ENCODE measurements at regions not wholly inside any gene's neighbourhood (a gene's known extent, or its start where the extent isn't known, plus 50 kb on each side); places are given as distances from the start of the nearest gene placed in this dataset.

GRCh38 chr7:68414631-68415425 is 1183.4 kb upstream of the AUTS2 start:
- no peak for TF ChIP-seq SIN3A (IDR thresholded peaks at IDR 0.05; ENCODE audit: borderline replicate concordance, insufficient read depth, low read length)
- TF ChIP-seq POLR2AphosphoS5 (IDR thresholded peaks at IDR 0.05; ENCODE audit: low read depth, low read length) = no peak
- no peak for TF ChIP-seq TAF1 (IDR thresholded peaks at IDR 0.05; ENCODE audit: borderline replicate concordance, insufficient read depth, low read length)
- no peak for TF ChIP-seq FOXP2 (optimal IDR thresholded peaks at IDR 0.05; ENCODE audit: borderline replicate concordance, extremely low read depth, extremely low read length, insufficient read depth)
- TF ChIP-seq REST (IDR thresholded peaks at IDR 0.05; ENCODE audit: insufficient read depth in 1 of 2, low read depth in 2 of 2, low read length in 2 of 2) = no peak

- TF ChIP-seq FOXP2 (optimal IDR thresholded peaks at IDR 0.05; ENCODE audit: borderline replicate concordance, extremely low read depth, extremely low read length, insufficient read depth) = no peak
- no peak for TF ChIP-seq REST (IDR thresholded peaks at IDR 0.05; ENCODE audit: insufficient read depth in 1 of 2, low read depth in 2 of 2, low read length in 2 of 2)
- no peak for TF ChIP-seq POLR2AphosphoS5 (IDR thresholded peaks at IDR 0.05; ENCODE audit: low read depth, low read length)
- TF ChIP-seq TAF1 (IDR thresholded peaks at IDR 0.05; ENCODE audit: borderline replicate concordance, insufficient read depth, low read length) = no peak
- no peak for TF ChIP-seq SIN3A (IDR thresholded peaks at IDR 0.05; ENCODE audit: borderline replicate concordance, insufficient read depth, low read length)
These were observed 1181.3 kb upstream of the AUTS2 start for GRCh38 chr7:68417002-68417401.

GRCh38 chr7:68417659-68418058 is 1180.6 kb upstream of the AUTS2 start:
- no peak for TF ChIP-seq FOXP2 (optimal IDR thresholded peaks at IDR 0.05; ENCODE audit: borderline replicate concordance, extremely low read depth, extremely low read length, insufficient read depth)
- TF ChIP-seq TAF1 (IDR thresholded peaks at IDR 0.05; ENCODE audit: borderline replicate concordance, insufficient read depth, low read length) = no peak
- no peak for TF ChIP-seq SIN3A (IDR thresholded peaks at IDR 0.05; ENCODE audit: borderline replicate concordance, insufficient read depth, low read length)
- TF ChIP-seq POLR2AphosphoS5 (IDR thresholded peaks at IDR 0.05; ENCODE audit: low read depth, low read length) = no peak
- TF ChIP-seq REST (IDR thresholded peaks at IDR 0.05; ENCODE audit: insufficient read depth in 1 of 2, low read depth in 2 of 2, low read length in 2 of 2) = no peak

- TF ChIP-seq FOXP2 (optimal IDR thresholded peaks at IDR 0.05; ENCODE audit: borderline replicate concordance, extremely low read depth, extremely low read length, insufficient read depth) = no peak
- no peak for TF ChIP-seq REST (IDR thresholded peaks at IDR 0.05; ENCODE audit: insufficient read depth in 1 of 2, low read depth in 2 of 2, low read length in 2 of 2)
- no peak for TF ChIP-seq POLR2AphosphoS5 (IDR thresholded peaks at IDR 0.05; ENCODE audit: low read depth, low read length)
- no peak for TF ChIP-seq TAF1 (IDR thresholded peaks at IDR 0.05; ENCODE audit: borderline replicate concordance, insufficient read depth, low read length)
- TF ChIP-seq SIN3A (IDR thresholded peaks at IDR 0.05; ENCODE audit: borderline replicate concordance, insufficient read depth, low read length) = no peak
These were observed 1177.7 kb upstream of the AUTS2 start for GRCh38 chr7:68420342-68421192.

Data from PFSK-1 (cell line).